ENCODE measurements at regions not wholly inside any gene's neighbourhood (a gene's known extent, or its start where the extent isn't known, plus 50 kb on each side); places are given as distances from the start of the nearest gene placed in this dataset.

DNA sequence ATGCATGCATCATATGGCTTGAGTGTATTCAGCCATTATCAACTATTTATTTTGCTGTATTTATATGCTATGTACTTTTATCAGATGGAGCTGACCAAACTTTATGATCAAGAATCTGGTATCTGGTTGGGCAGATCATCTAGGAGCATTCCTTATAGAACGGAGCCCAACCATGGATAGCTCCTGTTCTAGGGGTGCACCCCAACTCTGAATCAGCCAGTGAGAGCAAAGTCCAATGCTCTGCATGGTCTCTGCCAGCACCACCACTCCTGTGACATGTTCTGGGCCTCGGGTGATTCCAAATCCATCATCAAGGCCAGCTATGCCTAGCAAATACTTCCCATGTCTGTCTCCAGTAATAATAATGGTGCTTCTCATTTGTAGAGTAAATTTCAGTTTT is 517.5 kb downstream of the AGTPBP1 start:
- no peaks in the 10 kb centered on the region for H3K36me3 ChIP-seq
- DNase-seq (no peak), ATAC-seq (ENCODE audit: low FRiP score in 2 of 2) (no peak)
- no peak overlapping the region for H3K27ac ChIP-seq
- no peak overlapping the region for H3K4me3 ChIP-seq
- no peaks in the 10 kb centered on the region for H3K9me3 ChIP-seq
- H3K27me3 ChIP-seq, result no peaks in the 10 kb centered on the region
- WGBS, 2 donors, result 89 to 95% methylated on average over 2 of the region's 2 CpGs
- no peak for TF ChIP-seq POLR2AphosphoS5 (IDR thresholded peaks at IDR 0.05)
- TF ChIP-seq, protein P1, sequence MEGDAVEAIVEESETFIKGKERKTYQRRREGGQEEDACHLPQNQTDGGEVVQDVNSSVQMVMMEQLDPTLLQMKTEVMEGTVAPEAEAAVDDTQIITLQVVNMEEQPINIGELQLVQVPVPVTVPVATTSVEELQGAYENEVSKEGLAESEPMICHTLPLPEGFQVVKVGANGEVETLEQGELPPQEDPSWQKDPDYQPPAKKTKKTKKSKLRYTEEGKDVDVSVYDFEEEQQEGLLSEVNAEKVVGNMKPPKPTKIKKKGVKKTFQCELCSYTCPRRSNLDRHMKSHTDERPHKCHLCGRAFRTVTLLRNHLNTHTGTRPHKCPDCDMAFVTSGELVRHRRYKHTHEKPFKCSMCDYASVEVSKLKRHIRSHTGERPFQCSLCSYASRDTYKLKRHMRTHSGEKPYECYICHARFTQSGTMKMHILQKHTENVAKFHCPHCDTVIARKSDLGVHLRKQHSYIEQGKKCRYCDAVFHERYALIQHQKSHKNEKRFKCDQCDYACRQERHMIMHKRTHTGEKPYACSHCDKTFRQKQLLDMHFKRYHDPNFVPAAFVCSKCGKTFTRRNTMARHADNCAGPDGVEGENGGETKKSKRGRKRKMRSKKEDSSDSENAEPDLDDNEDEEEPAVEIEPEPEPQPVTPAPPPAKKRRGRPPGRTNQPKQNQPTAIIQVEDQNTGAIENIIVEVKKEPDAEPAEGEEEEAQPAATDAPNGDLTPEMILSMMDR (IDR thresholded peaks at IDR 0.05), result no peak
- no peak for TF ChIP-seq POLR2A (IDR thresholded peaks at IDR 0.05)
- no peak for TF ChIP-seq EP300 (IDR thresholded peaks at IDR 0.05)
- no peaks in the 10 kb centered on the region for H3K4me1 ChIP-seq

DNA sequence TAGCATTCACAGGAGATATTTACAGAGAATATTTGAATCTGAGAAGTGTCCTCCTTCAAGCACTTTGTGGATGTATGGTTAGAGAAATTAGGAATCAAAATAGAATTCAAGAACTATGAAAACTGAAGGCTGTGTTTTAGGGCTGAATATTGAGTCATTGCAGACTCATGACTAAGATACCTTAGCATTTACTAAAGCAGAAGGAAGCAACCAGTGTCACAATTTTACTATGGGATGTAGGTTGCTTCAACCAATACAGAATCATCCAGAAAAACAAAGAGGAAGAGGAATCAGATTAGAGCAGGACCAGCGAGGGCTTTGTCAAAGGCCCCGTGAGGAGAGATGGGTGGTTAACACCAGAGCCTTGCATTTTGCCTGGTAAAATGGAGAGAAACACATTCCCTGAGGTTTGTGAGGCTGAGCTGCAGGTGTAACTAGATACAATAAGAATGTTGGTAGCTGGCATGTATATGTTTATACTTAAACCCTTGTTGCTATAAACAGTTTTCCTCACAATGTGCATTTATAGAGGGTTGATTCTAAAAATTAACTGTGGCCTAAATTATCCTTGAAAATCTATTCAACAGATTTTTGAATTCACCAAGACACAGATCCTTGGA is 518.1 kb downstream of the AGTPBP1 start:
- no peak overlapping the region for H3K4me3 ChIP-seq
- no peak overlapping the region for H3K27ac ChIP-seq
- H3K27me3 ChIP-seq, result no peaks in the 10 kb centered on the region
- no peaks in the 10 kb centered on the region for H3K36me3 ChIP-seq
- no peaks in the 10 kb centered on the region for H3K9me3 ChIP-seq
- DNase-seq (no peak), ATAC-seq (ENCODE audit: low FRiP score in 2 of 2) (no peak)
- TF ChIP-seq POLR2A (IDR thresholded peaks at IDR 0.05), result no peak
- no peak for TF ChIP-seq EP300 (IDR thresholded peaks at IDR 0.05)
- no peak for TF ChIP-seq POLR2AphosphoS5 (IDR thresholded peaks at IDR 0.05)
- TF ChIP-seq, protein P1 (IDR thresholded peaks at IDR 0.05), result no peak
- H3K4me1 ChIP-seq, result no peaks in the 10 kb centered on the region
- WGBS, 2 donors, result 82 to 96% methylated on average over 2 of the region's 2 CpGs

DNA sequence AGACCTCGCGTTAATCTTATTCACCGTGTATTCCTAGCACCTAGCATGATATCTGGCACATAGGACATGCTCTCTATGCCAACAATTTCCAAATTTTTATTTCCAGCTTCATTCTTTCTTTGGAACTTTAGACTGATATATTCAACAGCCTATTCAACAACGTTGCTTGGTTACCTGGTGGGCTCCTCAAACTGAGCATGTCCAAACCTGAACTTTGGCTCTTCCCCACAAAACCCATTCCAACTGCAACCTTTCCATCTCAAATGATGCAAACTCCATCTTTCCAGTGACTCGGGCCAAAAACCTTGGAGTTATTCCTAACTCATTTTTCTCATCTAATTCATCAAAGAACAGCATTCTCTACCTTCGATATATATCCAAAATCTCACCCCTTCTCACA is 525.2 kb downstream of the AGTPBP1 start:
- Histone ChIP-seq H3K36me3 (no peaks in the 10 kb centered on the region), H3K27me3 (no peaks in the 10 kb centered on the region), H3K9me3 (no peaks in the 10 kb centered on the region), H3K4me3 (no peak overlapping the region), H3K4me1 (no peaks in the 10 kb centered on the region), H3K27ac (no peak overlapping the region)
- TF ChIP-seq, protein P1 (IDR thresholded peaks at IDR 0.05), result no peak
- no peak for TF ChIP-seq POLR2AphosphoS5 (IDR thresholded peaks at IDR 0.05)
- no peak for TF ChIP-seq EP300 (IDR thresholded peaks at IDR 0.05)
- no peak for TF ChIP-seq POLR2A (IDR thresholded peaks at IDR 0.05)
- WGBS, 2 donors, result 85% methylated on average over 6 of the region's 6 CpGs
- no peak for ATAC-seq (ENCODE audit: low FRiP score in 2 of 2)
- DNase-seq, result no peak

DNA sequence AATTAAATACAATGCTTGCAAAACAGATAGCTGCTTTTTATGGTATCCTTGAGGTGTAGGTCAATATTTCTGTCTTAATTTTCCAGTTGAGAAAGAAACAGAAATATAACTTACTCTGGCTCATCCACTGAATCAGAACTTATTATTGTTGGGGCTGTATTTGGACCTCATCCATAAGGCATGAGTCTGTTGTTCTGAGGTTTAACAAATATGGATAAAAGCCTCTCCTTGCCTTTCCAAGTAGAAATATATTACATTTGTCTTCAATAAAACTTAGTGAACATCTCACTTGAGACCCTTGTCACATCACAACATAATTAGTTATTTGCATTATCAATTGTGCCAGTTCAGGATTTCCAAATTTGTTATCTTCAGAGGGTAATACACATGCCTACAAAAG is 525.8 kb downstream of the AGTPBP1 start:
- ATAC-seq (ENCODE audit: low FRiP score in 2 of 2) (no peak), DNase-seq (no peak)
- TF ChIP-seq POLR2A (IDR thresholded peaks at IDR 0.05), result no peak
- no peak for TF ChIP-seq POLR2AphosphoS5 (IDR thresholded peaks at IDR 0.05)
- TF ChIP-seq, protein P1 (IDR thresholded peaks at IDR 0.05), result no peak
- TF ChIP-seq EP300 (IDR thresholded peaks at IDR 0.05), result no peak
- H3K36me3 ChIP-seq, result no peaks in the 10 kb centered on the region
- no peaks in the 10 kb centered on the region for H3K27me3 ChIP-seq
- H3K9me3 ChIP-seq, result no peaks in the 10 kb centered on the region
- no peak overlapping the region for H3K27ac ChIP-seq
- H3K4me3 ChIP-seq, result no peak overlapping the region
- no peaks in the 10 kb centered on the region for H3K4me1 ChIP-seq

DNA sequence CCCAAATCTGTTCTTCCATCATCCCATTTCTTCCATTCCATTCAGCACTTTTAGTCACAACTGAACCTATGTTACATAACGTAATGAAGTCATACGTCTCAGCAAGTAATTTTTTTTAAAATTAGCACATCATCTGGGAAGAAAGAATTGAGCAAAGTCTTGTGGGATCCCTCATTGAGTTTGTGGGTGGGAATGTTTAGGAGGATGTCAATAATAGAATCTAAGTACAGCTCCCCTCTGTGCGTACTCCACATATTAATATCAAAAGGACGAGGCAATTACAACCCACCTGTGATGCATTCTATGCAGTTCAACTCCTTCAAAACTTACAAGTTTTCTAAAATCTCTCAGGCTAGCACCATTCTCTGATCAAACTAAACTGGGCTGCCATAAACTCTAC is 526.3 kb downstream of the AGTPBP1 start:
- TF ChIP-seq POLR2AphosphoS5 (IDR thresholded peaks at IDR 0.05) (no peak), EP300 (IDR thresholded peaks at IDR 0.05) (no peak), POLR2A (IDR thresholded peaks at IDR 0.05) (no peak)
- TF ChIP-seq, protein P1 (IDR thresholded peaks at IDR 0.05), result no peak
- Histone ChIP-seq H3K36me3 (no peaks in the 10 kb centered on the region), H3K4me1 (no peaks in the 10 kb centered on the region), H3K4me3 (no peak overlapping the region), H3K9me3 (no peaks in the 10 kb centered on the region), H3K27me3 (no peaks in the 10 kb centered on the region), H3K27ac (no peak overlapping the region)
- WGBS, 2 donors, result 85 to 92% methylated on average over 4 of the region's 4 CpGs
- DNase-seq (no peak), ATAC-seq (ENCODE audit: low FRiP score in 2 of 2) (no peak)
